GM23338 (cell line): ENCODE measurements at regions not wholly inside any gene's neighbourhood (a gene's known extent, or its start where the extent isn't known, plus 50 kb on each side); places are given as distances from the start of the nearest gene placed in this dataset.

Experiments
- ATAC-seq: fragments of 200-7000 bp; cut with Tn5 transposase; 3 replicates; pipeline ENCODE4 v1.9.1; 2020
- DNase-seq: peaks from one replicate; pipeline ENCODE4 v3.0.0-alpha.2; 2015; ENCODE audit warnings: low spot score
- H2AFZ ChIP-seq: fragments of 200-600 bp; sonication (generic); 2 replicates; pipeline ENCODE4 v1.8.0; 2016; ENCODE audit warnings: antibody characterized with exemption, mild to moderate bottlenecking, moderate library complexity
- H3F3A ChIP-seq: fragments of 200-600 bp; sonication (generic); replicated peaks from 2 replicates; pipeline ENCODE4 v1.8.0; 2017; ENCODE audit warnings: antibody characterized with exemption, mixed run types, low read depth
- H3K27ac ChIP-seq: fragments of 200-600 bp; sonication (generic); 2 replicates; pipeline ENCODE4 v1.6.1; 2016; ENCODE audit warnings: low read depth
- H3K27me3 ChIP-seq: fragments of 200-600 bp; sonication (generic); 2 replicates; pipeline ENCODE4 v1.8.0; 2016; ENCODE audit warnings: mild to moderate bottlenecking, mixed run types, moderate library complexity; ENCODE audit not compliant: insufficient read depth
- H3K36me3 ChIP-seq: fragments of 200-600 bp; sonication (generic); 2 replicates; pipeline ENCODE4 v1.8.0; 2016; ENCODE audit warnings: mild to moderate bottlenecking; ENCODE audit not compliant: insufficient read depth
- H3K4me1 ChIP-seq: fragments of 200-600 bp; sonication (generic); 2 replicates; pipeline ENCODE4 v1.8.0; 2016; ENCODE audit warnings: mild to moderate bottlenecking, moderate library complexity; ENCODE audit not compliant: insufficient read depth
- H3K4me2 ChIP-seq: fragments of 200-600 bp; sonication (generic); 2 replicates; pipeline ENCODE4 v1.7.1; 2017; ENCODE audit warnings: mixed run types
- H3K4me3 ChIP-seq: fragments of 200-600 bp; sonication (generic); 2 replicates; pipeline ENCODE4 v1.6.1; 2016; ENCODE audit warnings: mixed run types
- H3K79me2 ChIP-seq: fragments of 200-600 bp; sonication (generic); replicated peaks from 2 replicates; pipeline ENCODE4 v1.8.0; 2017; ENCODE audit warnings: mild to moderate bottlenecking; ENCODE audit not compliant: insufficient read depth
- H3K9me2 ChIP-seq: fragments of 200-600 bp; sonication (generic); 2 replicates; pipeline ENCODE4 v1.8.0; 2017; ENCODE audit not compliant: insufficient read depth
- H4K20me1 ChIP-seq: fragments of 200-600 bp; sonication (generic); replicated peaks from 2 replicates; pipeline ENCODE4 v1.8.0; 2017; ENCODE audit warnings: mild to moderate bottlenecking; ENCODE audit not compliant: insufficient read depth
- H3K27ac Mint-ChIP-seq: 2 replicates; pipeline ENCODE4 v1.8.0; 2020; ENCODE audit warnings: inconsistent platforms, mild to moderate bottlenecking, moderate library complexity, mixed read lengths
- H3K27me3 Mint-ChIP-seq: 3 replicates; pipeline ENCODE4 v1.8.0; 2022; ENCODE audit warnings: low read depth, mild to moderate bottlenecking, moderate library complexity, mixed read lengths, inconsistent platforms; ENCODE audit not compliant: insufficient read depth, poor library complexity
- H3K36me3 Mint-ChIP-seq: 3 replicates; pipeline ENCODE4 v1.8.0; 2021; ENCODE audit warnings: low read depth, mild to moderate bottlenecking, inconsistent platforms, moderate library complexity, mixed read lengths
- H3K4me1 Mint-ChIP-seq: 3 replicates; pipeline ENCODE4 v1.8.0; 2020; ENCODE audit warnings: mild to moderate bottlenecking, inconsistent platforms, mixed read lengths
- H3K4me3 Mint-ChIP-seq: 3 replicates; pipeline ENCODE4 v1.8.0; 2021; ENCODE audit warnings: moderate library complexity, mild to moderate bottlenecking, inconsistent platforms, mixed read lengths
- H3K9me3 Mint-ChIP-seq: 3 replicates; pipeline ENCODE4 v1.8.0; 2020; ENCODE audit warnings: moderate library complexity, mild to moderate bottlenecking, inconsistent platforms, mixed read lengths
- CREB1 ChIP-seq: fragments of 250-450 bp; sonication (Bioruptor Pico); IDR thresholded peaks from 2 replicates; pipeline ENCODE4 v1.5.0; 2020; ENCODE audit warnings: low read depth, mild to moderate bottlenecking, moderate library complexity
- EZH2 ChIP-seq: fragments of 200-600 bp; sonication (generic); IDR thresholded peaks from one replicate; pipeline ENCODE4 v1.8.0; 2017; ENCODE audit warnings: antibody characterized with exemption, mild to moderate bottlenecking, low read depth; ENCODE audit not compliant: unreplicated experiment
- EZH2phosphoT487 ChIP-seq: fragments of 200-600 bp; sonication (generic); IDR thresholded peaks from one replicate; pipeline ENCODE4 v1.8.1; 2018; ENCODE audit warnings: antibody characterized with exemption; ENCODE audit not compliant: unreplicated experiment
- JUNB ChIP-seq: IDR thresholded peaks from one replicate; pipeline ENCODE4 v1.6.1; 2016; ENCODE audit warnings: antibody characterized with exemption; ENCODE audit not compliant: unreplicated experiment
- NANOG ChIP-seq: IDR thresholded peaks from 2 replicates; pipeline ENCODE4 v1.6.1; 2016; ENCODE audit warnings: antibody characterized with exemption, borderline replicate concordance
- POLR2AphosphoS5 ChIP-seq: IDR thresholded peaks from 2 replicates; pipeline ENCODE4 v1.6.1; 2016; ENCODE audit warnings: antibody characterized with exemption, low read depth
- STAT1 ChIP-seq: IDR thresholded peaks from one replicate; pipeline ENCODE4 v1.6.1; 2016; ENCODE audit warnings: antibody characterized with exemption; ENCODE audit not compliant: unreplicated experiment
- ZNF114 ChIP-seq: fragments of 250-450 bp; sonication (Bioruptor Pico); IDR thresholded peaks from 2 replicates; pipeline ENCODE4 v1.5.0; 2020; ENCODE audit warnings: mild to moderate bottlenecking, moderate library complexity
- ZNF331 ChIP-seq: fragments of 250-450 bp; sonication (Bioruptor Pico); IDR thresholded peaks from 2 replicates; pipeline ENCODE4 v1.5.0; 2020; ENCODE audit warnings: low read depth, mild to moderate bottlenecking, moderate library complexity
- TF ChIP-seq, protein P1 (sequence below): fragments of 250-450 bp; sonication (Bioruptor Pico); IDR thresholded peaks from 2 replicates; pipeline ENCODE4 v1.5.0; 2020; ENCODE audit warnings: mild to moderate bottlenecking, moderate library complexity
- TF ChIP-seq, protein P2 (sequence below), 2 experiments: fragments of 200-600 bp in 1 of 2; sonication (generic) in 1 of 2; conservative IDR thresholded peaks; 2 replicates each; pipeline versions ENCODE4 v1.5.1 to v1.6.1; 2016 to 2017; ENCODE audit warnings: antibody characterized with exemption in 2 of 2, low read depth in 2 of 2, mild to moderate bottlenecking in 2 of 2, moderate library complexity in 1 of 2
- TF ChIP-seq, protein P3 (sequence below): IDR thresholded peaks from one replicate; pipeline ENCODE4 v1.6.1; 2018; ENCODE audit warnings: antibody characterized with exemption; ENCODE audit not compliant: unreplicated experiment
- TF ChIP-seq, protein P4 (sequence below): IDR thresholded peaks from 2 replicates; pipeline ENCODE4 v1.6.1; 2016; ENCODE audit warnings: antibody characterized with exemption

DNA sequence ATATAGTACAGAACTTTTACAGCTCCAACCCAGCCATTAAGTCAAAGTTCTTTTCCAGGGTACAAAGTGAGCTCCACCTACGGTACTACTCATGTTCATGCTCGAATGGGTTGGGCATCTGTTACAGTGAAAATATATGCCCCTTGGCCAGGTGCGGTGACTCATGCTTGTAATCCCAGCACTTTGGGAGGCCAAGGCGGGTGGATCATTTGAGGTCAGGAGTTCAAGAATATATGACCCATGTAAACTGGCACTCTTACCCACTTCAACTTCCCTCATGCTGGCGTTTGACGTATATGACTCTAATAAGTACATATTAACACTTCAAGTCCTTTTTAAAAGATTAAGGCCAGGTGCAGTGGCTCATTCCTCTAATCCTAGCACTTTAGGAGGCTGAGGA lies 71.3 kb upstream of the PKN2 start (continued):
- TF ChIP-seq EZH2 (no peak), POLR2AphosphoS5 (no peak)

DNA sequence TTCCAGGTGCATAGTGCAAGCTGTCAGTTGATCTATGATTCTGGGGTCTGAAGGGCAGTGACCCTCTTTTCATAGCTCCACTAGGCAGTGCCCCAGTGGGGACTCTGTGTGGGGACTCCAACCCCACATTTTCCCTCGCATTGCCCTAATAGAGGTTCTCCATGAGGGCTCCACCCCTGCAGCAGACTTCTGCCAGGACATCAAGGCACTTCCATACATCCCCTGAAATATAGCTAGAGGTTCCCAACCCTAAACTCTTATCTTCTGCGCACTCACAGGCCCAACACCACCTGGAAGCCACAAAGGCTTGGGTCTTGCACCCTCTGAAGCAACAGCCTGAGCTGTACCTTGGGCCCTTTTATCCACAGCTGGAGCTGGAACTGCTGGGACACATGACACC lies 65.7 kb upstream of the PKN2 start:
- no peak for ATAC-seq
- TF ChIP-seq EZH2 (no peak), ZNF114 (no peak), POLR2AphosphoS5 (no peak), CREB1 (CRISPR knock-in tag) (no peak), EZH2phosphoT487 (no peak), ZNF331 (no peak), STAT1 (no peak), NANOG (no peak), JUNB (no peak)
- TF ChIP-seq, protein P1, sequence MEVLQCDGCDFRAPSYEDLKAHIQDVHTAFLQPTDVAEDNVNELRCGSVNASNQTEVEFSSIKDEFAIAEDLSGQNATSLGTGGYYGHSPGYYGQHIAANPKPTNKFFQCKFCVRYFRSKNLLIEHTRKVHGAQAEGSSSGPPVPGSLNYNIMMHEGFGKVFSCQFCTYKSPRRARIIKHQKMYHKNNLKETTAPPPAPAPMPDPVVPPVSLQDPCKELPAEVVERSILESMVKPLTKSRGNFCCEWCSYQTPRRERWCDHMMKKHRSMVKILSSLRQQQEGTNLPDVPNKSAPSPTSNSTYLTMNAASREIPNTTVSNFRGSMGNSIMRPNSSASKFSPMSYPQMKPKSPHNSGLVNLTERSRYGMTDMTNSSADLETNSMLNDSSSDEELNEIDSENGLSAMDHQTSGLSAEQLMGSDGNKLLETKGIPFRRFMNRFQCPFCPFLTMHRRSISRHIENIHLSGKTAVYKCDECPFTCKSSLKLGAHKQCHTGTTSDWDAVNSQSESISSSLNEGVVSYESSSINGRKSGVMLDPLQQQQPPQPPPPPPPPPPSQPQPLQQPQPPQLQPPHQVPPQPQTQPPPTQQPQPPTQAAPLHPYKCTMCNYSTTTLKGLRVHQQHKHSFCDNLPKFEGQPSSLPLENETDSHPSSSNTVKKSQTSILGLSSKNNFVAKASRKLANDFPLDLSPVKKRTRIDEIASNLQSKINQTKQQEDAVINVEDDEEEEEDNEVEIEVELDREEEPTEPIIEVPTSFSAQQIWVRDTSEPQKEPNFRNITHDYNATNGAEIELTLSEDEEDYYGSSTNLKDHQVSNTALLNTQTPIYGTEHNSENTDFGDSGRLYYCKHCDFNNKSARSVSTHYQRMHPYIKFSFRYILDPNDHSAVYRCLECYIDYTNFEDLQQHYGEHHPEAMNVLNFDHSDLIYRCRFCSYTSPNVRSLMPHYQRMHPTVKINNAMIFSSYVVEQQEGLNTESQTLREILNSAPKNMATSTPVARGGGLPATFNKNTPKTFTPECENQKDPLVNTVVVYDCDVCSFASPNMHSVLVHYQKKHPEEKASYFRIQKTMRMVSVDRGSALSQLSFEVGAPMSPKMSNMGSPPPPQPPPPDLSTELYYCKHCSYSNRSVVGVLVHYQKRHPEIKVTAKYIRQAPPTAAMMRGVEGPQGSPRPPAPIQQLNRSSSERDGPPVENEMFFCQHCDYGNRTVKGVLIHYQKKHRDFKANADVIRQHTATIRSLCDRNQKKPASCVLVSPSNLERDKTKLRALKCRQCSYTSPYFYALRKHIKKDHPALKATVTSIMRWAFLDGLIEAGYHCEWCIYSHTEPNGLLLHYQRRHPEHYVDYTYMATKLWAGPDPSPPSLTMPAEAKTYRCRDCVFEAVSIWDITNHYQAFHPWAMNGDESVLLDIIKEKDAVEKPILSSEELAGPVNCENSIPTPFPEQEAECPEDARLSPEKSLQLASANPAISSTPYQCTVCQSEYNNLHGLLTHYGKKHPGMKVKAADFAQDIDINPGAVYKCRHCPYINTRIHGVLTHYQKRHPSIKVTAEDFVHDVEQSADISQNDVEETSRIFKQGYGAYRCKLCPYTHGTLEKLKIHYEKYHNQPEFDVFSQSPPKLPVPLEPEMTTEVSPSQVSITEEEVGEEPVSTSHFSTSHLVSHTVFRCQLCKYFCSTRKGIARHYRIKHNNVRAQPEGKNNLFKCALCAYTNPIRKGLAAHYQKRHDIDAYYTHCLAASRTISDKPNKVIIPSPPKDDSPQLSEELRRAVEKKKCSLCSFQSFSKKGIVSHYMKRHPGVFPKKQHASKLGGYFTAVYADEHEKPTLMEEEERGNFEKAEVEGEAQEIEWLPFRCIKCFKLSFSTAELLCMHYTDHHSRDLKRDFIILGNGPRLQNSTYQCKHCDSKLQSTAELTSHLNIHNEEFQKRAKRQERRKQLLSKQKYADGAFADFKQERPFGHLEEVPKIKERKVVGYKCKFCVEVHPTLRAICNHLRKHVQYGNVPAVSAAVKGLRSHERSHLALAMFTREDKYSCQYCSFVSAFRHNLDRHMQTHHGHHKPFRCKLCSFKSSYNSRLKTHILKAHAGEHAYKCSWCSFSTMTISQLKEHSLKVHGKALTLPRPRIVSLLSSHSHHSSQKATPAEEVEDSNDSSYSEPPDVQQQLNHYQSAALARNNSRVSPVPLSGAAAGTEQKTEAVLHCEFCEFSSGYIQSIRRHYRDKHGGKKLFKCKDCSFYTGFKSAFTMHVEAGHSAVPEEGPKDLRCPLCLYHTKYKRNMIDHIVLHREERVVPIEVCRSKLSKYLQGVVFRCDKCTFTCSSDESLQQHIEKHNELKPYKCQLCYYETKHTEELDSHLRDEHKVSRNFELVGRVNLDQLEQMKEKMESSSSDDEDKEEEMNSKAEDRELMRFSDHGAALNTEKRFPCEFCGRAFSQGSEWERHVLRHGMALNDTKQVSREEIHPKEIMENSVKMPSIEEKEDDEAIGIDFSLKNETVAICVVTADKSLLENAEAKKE (CRISPR knock-in tag), result no peak
- TF ChIP-seq, protein P2, sequence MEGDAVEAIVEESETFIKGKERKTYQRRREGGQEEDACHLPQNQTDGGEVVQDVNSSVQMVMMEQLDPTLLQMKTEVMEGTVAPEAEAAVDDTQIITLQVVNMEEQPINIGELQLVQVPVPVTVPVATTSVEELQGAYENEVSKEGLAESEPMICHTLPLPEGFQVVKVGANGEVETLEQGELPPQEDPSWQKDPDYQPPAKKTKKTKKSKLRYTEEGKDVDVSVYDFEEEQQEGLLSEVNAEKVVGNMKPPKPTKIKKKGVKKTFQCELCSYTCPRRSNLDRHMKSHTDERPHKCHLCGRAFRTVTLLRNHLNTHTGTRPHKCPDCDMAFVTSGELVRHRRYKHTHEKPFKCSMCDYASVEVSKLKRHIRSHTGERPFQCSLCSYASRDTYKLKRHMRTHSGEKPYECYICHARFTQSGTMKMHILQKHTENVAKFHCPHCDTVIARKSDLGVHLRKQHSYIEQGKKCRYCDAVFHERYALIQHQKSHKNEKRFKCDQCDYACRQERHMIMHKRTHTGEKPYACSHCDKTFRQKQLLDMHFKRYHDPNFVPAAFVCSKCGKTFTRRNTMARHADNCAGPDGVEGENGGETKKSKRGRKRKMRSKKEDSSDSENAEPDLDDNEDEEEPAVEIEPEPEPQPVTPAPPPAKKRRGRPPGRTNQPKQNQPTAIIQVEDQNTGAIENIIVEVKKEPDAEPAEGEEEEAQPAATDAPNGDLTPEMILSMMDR (conservative IDR thresholded peaks at IDR 0.05; ENCODE audit: low read depth in 2 of 2), result no peak
- TF ChIP-seq, protein P3, sequence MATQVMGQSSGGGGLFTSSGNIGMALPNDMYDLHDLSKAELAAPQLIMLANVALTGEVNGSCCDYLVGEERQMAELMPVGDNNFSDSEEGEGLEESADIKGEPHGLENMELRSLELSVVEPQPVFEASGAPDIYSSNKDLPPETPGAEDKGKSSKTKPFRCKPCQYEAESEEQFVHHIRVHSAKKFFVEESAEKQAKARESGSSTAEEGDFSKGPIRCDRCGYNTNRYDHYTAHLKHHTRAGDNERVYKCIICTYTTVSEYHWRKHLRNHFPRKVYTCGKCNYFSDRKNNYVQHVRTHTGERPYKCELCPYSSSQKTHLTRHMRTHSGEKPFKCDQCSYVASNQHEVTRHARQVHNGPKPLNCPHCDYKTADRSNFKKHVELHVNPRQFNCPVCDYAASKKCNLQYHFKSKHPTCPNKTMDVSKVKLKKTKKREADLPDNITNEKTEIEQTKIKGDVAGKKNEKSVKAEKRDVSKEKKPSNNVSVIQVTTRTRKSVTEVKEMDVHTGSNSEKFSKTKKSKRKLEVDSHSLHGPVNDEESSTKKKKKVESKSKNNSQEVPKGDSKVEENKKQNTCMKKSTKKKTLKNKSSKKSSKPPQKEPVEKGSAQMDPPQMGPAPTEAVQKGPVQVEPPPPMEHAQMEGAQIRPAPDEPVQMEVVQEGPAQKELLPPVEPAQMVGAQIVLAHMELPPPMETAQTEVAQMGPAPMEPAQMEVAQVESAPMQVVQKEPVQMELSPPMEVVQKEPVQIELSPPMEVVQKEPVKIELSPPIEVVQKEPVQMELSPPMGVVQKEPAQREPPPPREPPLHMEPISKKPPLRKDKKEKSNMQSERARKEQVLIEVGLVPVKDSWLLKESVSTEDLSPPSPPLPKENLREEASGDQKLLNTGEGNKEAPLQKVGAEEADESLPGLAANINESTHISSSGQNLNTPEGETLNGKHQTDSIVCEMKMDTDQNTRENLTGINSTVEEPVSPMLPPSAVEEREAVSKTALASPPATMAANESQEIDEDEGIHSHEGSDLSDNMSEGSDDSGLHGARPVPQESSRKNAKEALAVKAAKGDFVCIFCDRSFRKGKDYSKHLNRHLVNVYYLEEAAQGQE, result no peak
- TF ChIP-seq, protein P4, sequence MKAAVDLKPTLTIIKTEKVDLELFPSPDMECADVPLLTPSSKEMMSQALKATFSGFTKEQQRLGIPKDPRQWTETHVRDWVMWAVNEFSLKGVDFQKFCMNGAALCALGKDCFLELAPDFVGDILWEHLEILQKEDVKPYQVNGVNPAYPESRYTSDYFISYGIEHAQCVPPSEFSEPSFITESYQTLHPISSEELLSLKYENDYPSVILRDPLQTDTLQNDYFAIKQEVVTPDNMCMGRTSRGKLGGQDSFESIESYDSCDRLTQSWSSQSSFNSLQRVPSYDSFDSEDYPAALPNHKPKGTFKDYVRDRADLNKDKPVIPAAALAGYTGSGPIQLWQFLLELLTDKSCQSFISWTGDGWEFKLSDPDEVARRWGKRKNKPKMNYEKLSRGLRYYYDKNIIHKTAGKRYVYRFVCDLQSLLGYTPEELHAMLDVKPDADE, result no peak
- H3K9me2 ChIP-seq, result no peaks in the 10 kb centered on the region; the same call in 1 of the 2 replicates

More for the DNA sequence above, 65.7 kb upstream of the PKN2 start:
- H3K4me1 ChIP-seq, result no peaks in the 10 kb centered on the region
- DNase-seq, result peak; percentile 6
- no peak overlapping the region for H3K4me3 ChIP-seq
- Mint-ChIP-seq H3K4me1 (no peaks in the 10 kb centered on the region), H3K27ac (no peak overlapping the region), H3K36me3 (peaks cover 28% of the 10 kb centered on the region), H3K27me3 (no peaks in the 10 kb centered on the region), H3K4me3 (no peak overlapping the region), H3K9me3 (peaks cover 39% of the 10 kb centered on the region)
- no peaks in the 10 kb centered on the region for H3K27me3 ChIP-seq
- no peak overlapping the region for H3K4me2 ChIP-seq
- H3K36me3 ChIP-seq, result peaks cover 12% of the 10 kb centered on the region
- H2AFZ ChIP-seq, result no peak overlapping the region
- no peak overlapping the region for H3K27ac ChIP-seq
- H3F3A ChIP-seq, result no peaks in the 10 kb centered on the region
- H4K20me1 ChIP-seq, result no peaks in the 10 kb centered on the region
- H3K79me2 ChIP-seq, result no peaks in the 10 kb centered on the region
